ENCODE measurements at regions not wholly inside any gene's neighbourhood (a gene's known extent, or its start where the extent isn't known, plus 50 kb on each side); places are given as distances from the start of the nearest gene placed in this dataset.

DNA sequence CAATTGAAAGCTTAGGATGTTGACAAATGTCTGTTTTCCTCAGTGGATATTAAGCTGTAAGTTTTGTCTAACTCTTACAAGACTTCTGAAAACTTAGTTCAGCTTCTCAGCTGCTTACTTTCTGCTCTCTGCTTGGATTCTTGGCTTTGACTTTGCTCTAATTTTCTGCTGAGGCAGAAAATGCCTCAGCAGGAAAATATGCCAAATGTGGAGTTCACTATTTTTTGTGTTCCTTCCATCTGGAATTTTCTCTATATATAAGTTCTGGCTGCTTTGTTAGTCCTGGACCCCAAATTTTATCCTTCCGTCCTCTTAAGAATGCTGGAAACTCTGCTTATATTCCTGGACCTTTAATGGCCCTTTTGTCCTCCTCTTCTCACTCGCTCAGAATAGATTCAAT, 352.6 kb upstream of the NWD2 start:
- TF ChIP-seq, protein P1, sequence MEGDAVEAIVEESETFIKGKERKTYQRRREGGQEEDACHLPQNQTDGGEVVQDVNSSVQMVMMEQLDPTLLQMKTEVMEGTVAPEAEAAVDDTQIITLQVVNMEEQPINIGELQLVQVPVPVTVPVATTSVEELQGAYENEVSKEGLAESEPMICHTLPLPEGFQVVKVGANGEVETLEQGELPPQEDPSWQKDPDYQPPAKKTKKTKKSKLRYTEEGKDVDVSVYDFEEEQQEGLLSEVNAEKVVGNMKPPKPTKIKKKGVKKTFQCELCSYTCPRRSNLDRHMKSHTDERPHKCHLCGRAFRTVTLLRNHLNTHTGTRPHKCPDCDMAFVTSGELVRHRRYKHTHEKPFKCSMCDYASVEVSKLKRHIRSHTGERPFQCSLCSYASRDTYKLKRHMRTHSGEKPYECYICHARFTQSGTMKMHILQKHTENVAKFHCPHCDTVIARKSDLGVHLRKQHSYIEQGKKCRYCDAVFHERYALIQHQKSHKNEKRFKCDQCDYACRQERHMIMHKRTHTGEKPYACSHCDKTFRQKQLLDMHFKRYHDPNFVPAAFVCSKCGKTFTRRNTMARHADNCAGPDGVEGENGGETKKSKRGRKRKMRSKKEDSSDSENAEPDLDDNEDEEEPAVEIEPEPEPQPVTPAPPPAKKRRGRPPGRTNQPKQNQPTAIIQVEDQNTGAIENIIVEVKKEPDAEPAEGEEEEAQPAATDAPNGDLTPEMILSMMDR (IDR thresholded peaks at IDR 0.05; ENCODE audit: borderline replicate concordance, extremely low read depth, low read length, poor library complexity, severe bottlenecking), result no peak
- no peak for TF ChIP-seq EZH2 (IDR thresholded peaks at IDR 0.05; ENCODE audit: borderline replicate concordance, low read depth, low read length, severe bottlenecking)
